ENCODE measurements at regions not wholly inside any gene's neighbourhood (a gene's known extent, or its start where the extent isn't known, plus 50 kb on each side); places are given as distances from the start of the nearest gene placed in this dataset.

- no peaks in the 10 kb centered on the region for H3K9me3 ChIP-seq
- DNase-seq (no peak), ATAC-seq (no peak)
- H3K4me3 ChIP-seq = no peak overlapping the region
- 38 to 46% methylated on average over 4 of the region's 4 CpGs for WGBS, 2 donors
- H3K27ac ChIP-seq = no peak overlapping the region
- intact Hi-C loops (cut with DNase I) = no loop called here
- H3K27me3 ChIP-seq = no peaks in the 10 kb centered on the region
- no peaks in the 10 kb centered on the region for H3K36me3 ChIP-seq (replicated peaks in 1 of 2; ENCODE audit: insufficient read depth in 1 of 2, low read depth in 2 of 2)
- H3K4me1 ChIP-seq = no peaks in the 10 kb centered on the region
- no peak for TF ChIP-seq POLR2A (IDR thresholded peaks at IDR 0.05)
- TF ChIP-seq CTCF (IDR thresholded peaks at IDR 0.05) = no peak
These were observed 659.1 kb downstream of the MRPL39 start for GRCh38 chr21:24948186-24948585.

- H3K9me3 ChIP-seq = no peaks in the 10 kb centered on the region
- ATAC-seq (no peak), DNase-seq (no peak)
- intact Hi-C loops (cut with DNase I) = no loop called here
- no peak overlapping the region for H3K27ac ChIP-seq
- H3K4me1 ChIP-seq = no peaks in the 10 kb centered on the region
- H3K36me3 ChIP-seq (replicated peaks in 1 of 2; ENCODE audit: insufficient read depth in 1 of 2, low read depth in 2 of 2) = no peaks in the 10 kb centered on the region
- no peak overlapping the region for H3K4me3 ChIP-seq
- TF ChIP-seq CTCF (IDR thresholded peaks at IDR 0.05) (no peak), POLR2A (IDR thresholded peaks at IDR 0.05) (no peak)
- H3K27me3 ChIP-seq = no peaks in the 10 kb centered on the region
These were observed 661.4 kb downstream of the MRPL39 start for GRCh38 chr21:24945910-24946309.

GRCh38 chr21:24941316-24942185, 665.7 kb downstream of the MRPL39 start:
- no peaks in the 10 kb centered on the region for H3K9me3 ChIP-seq
- WGBS, 2 donors = 51 to 52% methylated on average over 4 of the region's 4 CpGs
- H3K4me1 ChIP-seq = peaks cover 10% of the 10 kb centered on the region
- H3K27me3 ChIP-seq = no peaks in the 10 kb centered on the region
- TF ChIP-seq POLR2A (IDR thresholded peaks at IDR 0.05) = no peak
- TF ChIP-seq CTCF (IDR thresholded peaks at IDR 0.05) = no peak
- H3K36me3 ChIP-seq (replicated peaks in 1 of 2; ENCODE audit: insufficient read depth in 1 of 2, low read depth in 2 of 2) = no peaks in the 10 kb centered on the region
- ATAC-seq (no peak), DNase-seq (peak in 1 of 4 donors; percentile 12)
- intact Hi-C loops (cut with DNase I) = no loop called here
- no peak overlapping the region for H3K4me3 ChIP-seq
- no peak overlapping the region for H3K27ac ChIP-seq

GRCh38 chr21:24939291-24939690, 668.0 kb downstream of the MRPL39 start:
- intact Hi-C loops (cut with DNase I) = no loop called here
- H3K4me1 ChIP-seq = peaks cover 10% of the 10 kb centered on the region
- no peaks in the 10 kb centered on the region for H3K9me3 ChIP-seq
- DNase-seq (peak in 1 of 4 donors; percentile 17), ATAC-seq (no peak)
- 36 to 56% methylated on average over 1 of the region's 1 CpG for WGBS, 2 donors
- no peaks in the 10 kb centered on the region for H3K27me3 ChIP-seq
- no peak overlapping the region for H3K27ac ChIP-seq
- no peak overlapping the region for H3K4me3 ChIP-seq
- TF ChIP-seq CTCF (IDR thresholded peaks at IDR 0.05) (no peak), POLR2A (IDR thresholded peaks at IDR 0.05) (no peak)
- no peaks in the 10 kb centered on the region for H3K36me3 ChIP-seq (replicated peaks in 1 of 2; ENCODE audit: insufficient read depth in 1 of 2, low read depth in 2 of 2)

GRCh38 chr21:24938573-24938972, 668.7 kb downstream of the MRPL39 start:
- ATAC-seq (no peak), DNase-seq (no peak)
- H3K4me3 ChIP-seq = no peak overlapping the region
- intact Hi-C loops (cut with DNase I) = no loop called here
- no peak overlapping the region for H3K27ac ChIP-seq
- H3K27me3 ChIP-seq = no peaks in the 10 kb centered on the region
- peaks cover 10% of the 10 kb centered on the region for H3K4me1 ChIP-seq
- no peak for TF ChIP-seq POLR2A (IDR thresholded peaks at IDR 0.05)
- TF ChIP-seq CTCF (IDR thresholded peaks at IDR 0.05) = no peak
- H3K36me3 ChIP-seq (replicated peaks in 1 of 2; ENCODE audit: insufficient read depth in 1 of 2, low read depth in 2 of 2) = no peaks in the 10 kb centered on the region
- WGBS, 2 donors = 67 to 69% methylated on average over 5 of the region's 5 CpGs
- H3K9me3 ChIP-seq = no peaks in the 10 kb centered on the region

All from body of pancreas (tissue), 4 donors.